T-cell (primary cell): ENCODE measurements at regions not wholly inside any gene's neighbourhood (a gene's known extent, or its start where the extent isn't known, plus 50 kb on each side); places are given as distances from the start of the nearest gene placed in this dataset.

ENCODE experiments used
- ATAC-seq, 4 experiments: fragments of 200-7000 bp in 3 of 4; fragments of 150-1000 bp in 1 of 4; cut with Tn5 transposase; replicated peaks in 1 of 4; 1 replicate in 3 of 4; 2 replicates in 1 of 4; pipeline ENCODE4 v1.10.0; 2021; ENCODE audit warnings: moderate library complexity in 3 of 4, mild to moderate bottlenecking in 2 of 4, moderate number of reproducible peaks in 1 of 4
- CTCF ChIA-PET, 2 donors: fragments of 300-600 bp; sonication (Branson Sonifier 250); formaldehyde crosslinking; loops; one replicate each; lab custom pipeline; 2022; ENCODE audit warnings: antibody characterized with exemption in 2 of 2; lab: Charles Lee
- POLR2A ChIA-PET, 2 donors: fragments of 300-600 bp; sonication (Branson Sonifier 250); formaldehyde crosslinking; loops; one replicate each; lab custom pipeline; 2022; ENCODE audit warnings: antibody characterized with exemption in 2 of 2; lab: Charles Lee
- DNase-seq, 35 experiments: peaks; one replicate each; pipeline versions ENCODE4 v3.0.0 to v3.0.0-alpha.2; 2013 to 2023
- H3K27ac ChIP-seq: one replicate; pipeline ENCODE4 v1.5.1; 2013; ENCODE audit warnings: low read length
- H3K27me3 ChIP-seq, 2 experiments: replicated peaks in 1 of 2; 1 replicate in 1 of 2; 2 replicates in 1 of 2; pipeline versions ENCODE4 v1.6.1 to v1.7.0; 2013; ENCODE audit warnings: low read length in 1 of 2, mixed read lengths in 1 of 2; ENCODE audit not compliant: control insufficient read depth in 2 of 2, insufficient read depth in 2 of 2; ENCODE audit errors: extremely low read depth in 1 of 2
- H3K36me3 ChIP-seq, 2 donors: 1 replicate in 1 of 2; 2 replicates in 1 of 2; pipeline versions ENCODE4 v1.6.1 to v1.7.0; 2013; ENCODE audit warnings: low read length in 1 of 2; ENCODE audit not compliant: control insufficient read depth in 2 of 2, insufficient read depth in 1 of 2; ENCODE audit errors: extremely low read depth in 1 of 2
- H3K4me1 ChIP-seq, 2 experiments: 1 replicate in 1 of 2; 2 replicates in 1 of 2; pipeline versions ENCODE4 v1.6.1 to v1.7.0; 2013; ENCODE audit warnings: low read length in 2 of 2, mixed read lengths in 1 of 2; ENCODE audit not compliant: insufficient read depth in 2 of 2, control insufficient read depth in 1 of 2; ENCODE audit errors: extremely low read depth in 1 of 2
- H3K4me3 ChIP-seq, 2 donors: 1 replicate in 1 of 2; 2 replicates in 1 of 2; pipeline versions ENCODE4 v1.5.1 to v1.7.0; 2013; ENCODE audit warnings: mild to moderate bottlenecking in 2 of 2, low read length in 1 of 2, moderate library complexity in 1 of 2; ENCODE audit not compliant: control insufficient read depth in 1 of 2; ENCODE audit errors: extremely low read depth in 1 of 2
- H3K9me3 ChIP-seq: 2 replicates; pipeline ENCODE4 v1.7.0; 2013
- H3K27ac Mint-ChIP-seq, 2 donors: one replicate each; pipeline ENCODE4 v1.8.0; 2020 to 2021; ENCODE audit warnings: mild to moderate bottlenecking in 2 of 2, mixed read lengths in 2 of 2
- H3K27me3 Mint-ChIP-seq, 2 donors: one replicate each; pipeline ENCODE4 v1.8.0; 2021 to 2022; ENCODE audit warnings: mixed read lengths in 2 of 2
- H3K36me3 Mint-ChIP-seq: one replicate; pipeline ENCODE4 v1.8.0; 2021; ENCODE audit warnings: mixed read lengths
- H3K4me1 Mint-ChIP-seq, 3 donors: one replicate each; pipeline ENCODE4 v1.8.0; 2020 to 2022; ENCODE audit warnings: mixed read lengths in 3 of 3, mild to moderate bottlenecking in 1 of 3
- H3K4me3 Mint-ChIP-seq, 3 donors: one replicate each; pipeline ENCODE4 v1.8.0; 2020 to 2022; ENCODE audit warnings: mild to moderate bottlenecking in 3 of 3, mixed read lengths in 3 of 3, moderate library complexity in 3 of 3
- H3K9me3 Mint-ChIP-seq, 3 donors: one replicate each; pipeline ENCODE4 v1.8.0; 2020 to 2022; ENCODE audit warnings: mixed read lengths in 3 of 3
- WGBS: methylation state at CpG from one replicate; pipeline ENCODE4 v1.1.5; 2013; ENCODE audit warnings: missing lambda C conversion rate; ENCODE audit not compliant: insufficient coverage; 5-methylcytosine and 5-hydroxymethylcytosine counted together

GRCh38 chr15:56528136-56528535 is 63.2 kb upstream of the MNS1 start:
- WGBS = no CpG with 5 or more reads among the region's 3 CpGs
- Histone ChIP-seq H3K27ac (no peak overlapping the region), H3K9me3 (no peaks in the 10 kb centered on the region), H3K27me3 (peaks cover 0 to 3% of the 10 kb centered on the region in 2 experiments), H3K4me3 (no peak overlapping the region), H3K36me3 (no peaks in the 10 kb centered on the region), H3K4me1 (peaks cover 0 to 2% of the 10 kb centered on the region in 2 experiments)
- Mint-ChIP-seq H3K4me1 (no peaks in the 10 kb centered on the region), H3K4me3 (no peak overlapping the region), H3K36me3 (no peaks in the 10 kb centered on the region), H3K27ac (no peak overlapping the region), H3K9me3 (no peaks in the 10 kb centered on the region), H3K27me3 (peaks cover 3 to 5% of the 10 kb centered on the region in 2 donors)
- no peak for DNase-seq
- CTCF ChIA-PET = no interaction called here
- ATAC-seq = no peak
- POLR2A ChIA-PET = no interaction called here

GRCh38 chr15:56524915-56525314 is 60.0 kb upstream of the MNS1 start:
- H3K4me1 ChIP-seq = no peaks in the 10 kb centered on the region
- no peak overlapping the region for H3K27ac Mint-ChIP-seq

DNA sequence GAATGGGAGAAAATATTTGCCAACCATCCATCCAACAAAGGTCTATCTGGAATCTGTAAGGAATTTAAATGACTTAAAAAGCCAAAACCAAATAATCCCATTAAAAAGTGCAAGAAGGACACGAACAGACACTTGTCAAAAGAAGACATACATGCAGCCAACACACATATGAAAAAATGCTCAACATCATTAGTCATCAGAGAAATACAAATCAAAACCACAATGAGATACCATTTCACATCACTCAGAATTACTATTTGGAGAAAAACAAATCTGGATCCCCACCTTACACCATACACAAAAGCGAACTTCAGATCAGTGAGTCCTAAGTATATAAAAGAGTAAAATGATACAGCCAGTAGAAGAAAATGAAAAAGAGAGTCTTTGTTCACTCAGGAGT is 58.6 kb upstream of the MNS1 start:
- no peak overlapping the region for H3K27ac Mint-ChIP-seq
- peaks cover 6 to 15% (median 7%) of the 10 kb centered on the region in 3 donors for H3K9me3 Mint-ChIP-seq
- H3K36me3 Mint-ChIP-seq = no peaks in the 10 kb centered on the region
- no peak overlapping the region for H3K4me3 Mint-ChIP-seq
- H3K4me1 Mint-ChIP-seq = no peaks in the 10 kb centered on the region
- CTCF ChIA-PET = no interaction called here
- no peaks in the 10 kb centered on the region for H3K9me3 ChIP-seq
- ATAC-seq = no peak
- POLR2A ChIA-PET = no interaction called here
- no peaks in the 10 kb centered on the region for H3K36me3 ChIP-seq
- no peak overlapping the region for H3K27ac ChIP-seq
- WGBS = no CpG with 5 or more reads among the region's 2 CpGs
- H3K4me3 ChIP-seq = no peak overlapping the region
- peaks cover 7 to 16% of the 10 kb centered on the region in 2 donors for H3K27me3 Mint-ChIP-seq
- no peak for DNase-seq
- H3K4me1 ChIP-seq = no peaks in the 10 kb centered on the region
- peaks cover 0 to 3% of the 10 kb centered on the region in 2 experiments for H3K27me3 ChIP-seq

More at GRCh38 chr15:56524915-56525314, 60.0 kb upstream of the MNS1 start:
- POLR2A ChIA-PET = no interaction called here
- Histone ChIP-seq H3K9me3 (no peaks in the 10 kb centered on the region), H3K36me3 (no peaks in the 10 kb centered on the region), H3K4me3 (no peak overlapping the region), H3K27me3 (peaks cover 0 to 3% of the 10 kb centered on the region in 2 experiments), H3K27ac (no peak overlapping the region)
- H3K27me3 Mint-ChIP-seq = peaks cover 7 to 14% of the 10 kb centered on the region in 2 donors
- peaks cover 0 to 3% (median 0%) of the 10 kb centered on the region in 3 donors for H3K9me3 Mint-ChIP-seq
- no peaks in the 10 kb centered on the region for H3K4me1 Mint-ChIP-seq
- ATAC-seq = no peak
- no peak for DNase-seq
- CTCF ChIA-PET = no interaction called here
- H3K36me3 Mint-ChIP-seq = no peaks in the 10 kb centered on the region
- no peak overlapping the region for H3K4me3 Mint-ChIP-seq

- Mint-ChIP-seq H3K4me1 (no peaks in the 10 kb centered on the region), H3K4me3 (no peak overlapping the region), H3K27ac (no peak overlapping the region), H3K27me3 (peaks cover 22 to 26% of the 10 kb centered on the region in 2 donors), H3K9me3 (peaks cover 15 to 30% (median 17%) of the 10 kb centered on the region in 3 donors), H3K36me3 (no peaks in the 10 kb centered on the region)
- Histone ChIP-seq H3K36me3 (no peaks in the 10 kb centered on the region), H3K27me3 (peaks cover 0 to 2% of the 10 kb centered on the region in 2 experiments), H3K9me3 (no peaks in the 10 kb centered on the region), H3K27ac (no peak overlapping the region), H3K4me1 (no peaks in the 10 kb centered on the region), H3K4me3 (no peak overlapping the region)
- DNase-seq (no peak), ATAC-seq (no peak)
- ChIA-PET POLR2A (interaction anchor here in 1 of 2 donors (0.6 kb wide), 1 partner anchor 40 kb away, joined by 4 read pairs; no protein-coding TSS in a partner anchor), CTCF (interaction anchor here in 1 of 2 donors (0.7 kb wide), 1 partner anchor 22 kb away, joined by 3 read pairs; no protein-coding TSS in a partner anchor)
Measured at GRCh38 chr15:56519000-56519399, 54.1 kb upstream of the MNS1 start.
